Uterus (tissue), 3 donors: ENCODE measurements at regions not wholly inside any gene's neighbourhood (a gene's known extent, or its start where the extent isn't known, plus 50 kb on each side); places are given as distances from the start of the nearest gene placed in this dataset.
A peak's percentile ranks its signal among the peaks of the same experiment; 100 is the strongest.

Experiments used
- DNase-seq, 2 donors: peaks; one replicate each; pipeline ENCODE4 v3.0.0-alpha.2; 2019 to 2020
- H3K27ac ChIP-seq, 2 donors: fragments of 200-600 bp; sonication (generic); 1 replicate in 1 of 2; 2 replicates in 1 of 2; pipeline ENCODE4 v1.5.1; 2016 to 2018
- H3K27me3 ChIP-seq, 2 donors: fragments of 200-600 bp; sonication (generic); one replicate each; pipeline ENCODE4 v1.5.1; 2018 to 2019; ENCODE audit warnings: control low read depth in 1 of 2
- H3K36me3 ChIP-seq, 2 donors: fragments of 200-600 bp; sonication (generic); one replicate each; pipeline ENCODE4 v1.5.1; 2019; ENCODE audit warnings: control low read depth in 1 of 2
- H3K4me1 ChIP-seq, 2 donors: fragments of 200-600 bp; sonication (generic); one replicate each; pipeline ENCODE4 v1.5.1; 2018 to 2019; ENCODE audit warnings: control low read depth in 1 of 2
- H3K4me3 ChIP-seq, 2 donors: fragments of 200-600 bp; sonication (generic); 1 replicate in 1 of 2; 2 replicates in 1 of 2; pipeline ENCODE4 v1.5.1; 2018 to 2019; ENCODE audit warnings: mild to moderate bottlenecking in 1 of 2
- H3K9me3 ChIP-seq, 2 donors: fragments of 200-600 bp; sonication (generic); one replicate each; pipeline ENCODE4 v1.5.1; 2019; ENCODE audit warnings: control low read depth in 1 of 2
- POLR2A ChIP-seq, 2 donors: fragments of 450-650 bp; IDR thresholded peaks; one replicate each; pipeline ENCODE4 v1.6.1; 2016; ENCODE audit warnings: antibody characterized with exemption in 2 of 2, mild to moderate bottlenecking in 1 of 2, moderate library complexity in 1 of 2
- intact Hi-C: fragments of 100-400 bp; cut with DNase I; formaldehyde crosslinking; loops from one replicate; pipeline ENCODE4 v1.15.1; 2023; ENCODE audit warnings: low total_unique reads
- TF ChIP-seq, protein P1 (sequence below), 4 experiments: fragments of 200-600 bp in 2 of 4; fragments of 450-650 bp in 2 of 4; sonication (generic) in 2 of 4; IDR thresholded peaks; one replicate each; pipeline ENCODE4 v1.5.1; 2016 to 2019; ENCODE audit warnings: antibody characterized with exemption in 4 of 4, mild to moderate bottlenecking in 2 of 4, moderate library complexity in 1 of 4
- donor health status: DM: yes; HTN: yes; CAD: no.

DNA sequence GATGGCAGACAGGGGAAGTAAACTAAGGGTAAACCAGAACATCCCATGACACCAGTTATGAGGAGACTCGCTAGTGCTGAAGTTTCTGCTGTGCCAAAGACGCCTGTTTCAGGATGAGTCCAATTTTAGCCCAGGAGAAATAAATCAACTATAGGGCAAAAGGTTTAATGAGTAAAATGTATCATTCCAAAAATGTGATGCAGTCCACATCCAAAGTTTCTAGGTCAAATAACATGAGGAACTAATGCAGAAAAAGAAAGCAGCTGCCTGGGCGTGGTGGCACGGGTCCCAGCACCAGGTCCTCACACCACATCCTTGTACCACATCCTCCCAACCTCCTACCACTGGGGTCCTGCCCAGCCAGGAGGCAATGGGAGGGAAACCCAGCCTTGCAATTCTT is 126.9 kb upstream of the CTAGE1 start:
- intact Hi-C loops = no loop called here
- H3K36me3 ChIP-seq = no peaks in the 10 kb centered on the region
- H3K4me1 ChIP-seq = peaks cover 0 to 19% of the 10 kb centered on the region in 2 donors
- no peak for TF ChIP-seq POLR2A (IDR thresholded peaks at IDR 0.05)
- TF ChIP-seq, protein P1, sequence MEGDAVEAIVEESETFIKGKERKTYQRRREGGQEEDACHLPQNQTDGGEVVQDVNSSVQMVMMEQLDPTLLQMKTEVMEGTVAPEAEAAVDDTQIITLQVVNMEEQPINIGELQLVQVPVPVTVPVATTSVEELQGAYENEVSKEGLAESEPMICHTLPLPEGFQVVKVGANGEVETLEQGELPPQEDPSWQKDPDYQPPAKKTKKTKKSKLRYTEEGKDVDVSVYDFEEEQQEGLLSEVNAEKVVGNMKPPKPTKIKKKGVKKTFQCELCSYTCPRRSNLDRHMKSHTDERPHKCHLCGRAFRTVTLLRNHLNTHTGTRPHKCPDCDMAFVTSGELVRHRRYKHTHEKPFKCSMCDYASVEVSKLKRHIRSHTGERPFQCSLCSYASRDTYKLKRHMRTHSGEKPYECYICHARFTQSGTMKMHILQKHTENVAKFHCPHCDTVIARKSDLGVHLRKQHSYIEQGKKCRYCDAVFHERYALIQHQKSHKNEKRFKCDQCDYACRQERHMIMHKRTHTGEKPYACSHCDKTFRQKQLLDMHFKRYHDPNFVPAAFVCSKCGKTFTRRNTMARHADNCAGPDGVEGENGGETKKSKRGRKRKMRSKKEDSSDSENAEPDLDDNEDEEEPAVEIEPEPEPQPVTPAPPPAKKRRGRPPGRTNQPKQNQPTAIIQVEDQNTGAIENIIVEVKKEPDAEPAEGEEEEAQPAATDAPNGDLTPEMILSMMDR (IDR thresholded peaks at IDR 0.05) = no peak
- no peaks in the 10 kb centered on the region for H3K9me3 ChIP-seq
- no peak overlapping the region for H3K4me3 ChIP-seq
- peak; percentile 56 to 62 for DNase-seq
- H3K27me3 ChIP-seq = no peaks in the 10 kb centered on the region
- H3K27ac ChIP-seq = peak overlapping the region; percentile 76 to 86

DNA sequence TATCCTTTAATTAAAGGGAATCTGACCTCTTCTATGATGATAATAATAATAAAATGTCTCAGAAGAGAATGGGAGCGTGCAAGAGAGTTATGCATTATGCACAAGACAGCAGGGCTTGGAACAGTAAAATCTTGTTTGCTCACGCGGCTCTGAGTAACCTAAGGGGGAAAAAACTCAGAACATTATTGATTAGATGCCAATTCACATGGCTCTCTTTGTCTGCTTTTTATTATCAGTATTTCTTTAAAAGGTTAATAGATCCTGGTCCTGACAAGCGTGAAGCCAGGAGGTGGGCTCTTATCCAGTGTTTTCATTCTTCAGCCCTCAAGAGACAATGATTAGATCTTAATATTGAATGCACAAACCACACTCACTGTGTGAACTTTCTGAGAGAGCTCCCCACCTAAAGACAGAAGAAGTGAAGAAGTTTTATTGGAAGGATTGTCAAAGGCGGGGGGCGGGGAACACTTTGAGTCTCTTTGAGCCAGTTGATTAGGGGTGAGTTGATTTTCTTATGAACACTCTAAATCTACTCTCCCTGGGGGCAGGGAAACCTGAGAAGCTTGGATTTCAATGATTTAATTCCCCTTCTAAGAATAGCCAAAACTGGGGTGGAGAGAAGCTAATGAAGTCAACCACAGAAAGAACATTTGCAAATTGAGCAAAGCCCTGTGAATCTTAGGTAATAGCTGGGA is 127.5 kb upstream of the CTAGE1 start:
- intact Hi-C loops = no loop called here
- peak overlapping the region; percentile 76 to 86 for H3K27ac ChIP-seq
- H3K4me1 ChIP-seq = peaks cover 0 to 19% of the 10 kb centered on the region in 2 donors
- peak; percentile 57 to 59 for DNase-seq
- no peak overlapping the region for H3K4me3 ChIP-seq
- no peaks in the 10 kb centered on the region for H3K36me3 ChIP-seq
- H3K27me3 ChIP-seq = no peaks in the 10 kb centered on the region
- no peak for TF ChIP-seq POLR2A (IDR thresholded peaks at IDR 0.05)
- TF ChIP-seq, protein P1 (IDR thresholded peaks at IDR 0.05) = no peak
- H3K9me3 ChIP-seq = no peaks in the 10 kb centered on the region

DNA sequence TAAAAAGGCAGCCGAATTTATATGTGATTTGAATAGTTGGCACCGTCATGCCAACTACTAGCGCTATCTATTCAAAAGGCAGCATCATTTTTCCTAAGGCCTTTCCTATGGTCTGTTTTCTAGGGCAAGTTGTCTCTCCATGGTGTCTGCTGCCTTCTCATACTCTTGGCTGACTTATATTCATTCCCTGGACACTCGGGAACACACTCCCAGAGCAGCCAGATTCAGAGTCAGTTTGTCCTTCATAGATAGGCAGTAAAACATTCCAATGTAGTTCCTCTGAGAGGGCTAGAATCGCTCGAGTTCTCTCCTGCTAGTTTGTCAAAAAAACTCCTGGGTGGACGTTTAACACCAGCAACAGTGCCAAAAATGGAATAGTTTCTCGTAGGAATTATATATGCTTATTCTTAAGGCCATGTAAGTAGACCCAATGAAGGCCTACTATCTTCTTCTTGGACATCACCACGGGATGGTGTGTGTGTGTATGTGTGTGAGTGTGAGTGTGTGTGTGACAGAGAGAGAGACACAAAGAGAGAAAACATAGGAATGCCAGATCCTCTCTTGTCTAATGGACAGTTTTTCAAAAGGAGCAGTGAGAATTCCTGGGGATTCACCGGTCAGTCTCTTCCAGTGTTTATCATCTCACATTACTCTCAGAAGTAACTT is 129.3 kb upstream of the CTAGE1 start:
- DNase-seq = no peak
- Histone ChIP-seq H3K4me3 (no peak overlapping the region), H3K36me3 (no peaks in the 10 kb centered on the region), H3K27me3 (no peaks in the 10 kb centered on the region), H3K9me3 (no peaks in the 10 kb centered on the region), H3K4me1 (peaks cover 0 to 19% of the 10 kb centered on the region in 2 donors), H3K27ac (peak overlapping the region; percentile 86)
- TF ChIP-seq, protein P1 (IDR thresholded peaks at IDR 0.05) = no peak
- TF ChIP-seq POLR2A (IDR thresholded peaks at IDR 0.05) = no peak
- intact Hi-C loops = no loop called here

DNA sequence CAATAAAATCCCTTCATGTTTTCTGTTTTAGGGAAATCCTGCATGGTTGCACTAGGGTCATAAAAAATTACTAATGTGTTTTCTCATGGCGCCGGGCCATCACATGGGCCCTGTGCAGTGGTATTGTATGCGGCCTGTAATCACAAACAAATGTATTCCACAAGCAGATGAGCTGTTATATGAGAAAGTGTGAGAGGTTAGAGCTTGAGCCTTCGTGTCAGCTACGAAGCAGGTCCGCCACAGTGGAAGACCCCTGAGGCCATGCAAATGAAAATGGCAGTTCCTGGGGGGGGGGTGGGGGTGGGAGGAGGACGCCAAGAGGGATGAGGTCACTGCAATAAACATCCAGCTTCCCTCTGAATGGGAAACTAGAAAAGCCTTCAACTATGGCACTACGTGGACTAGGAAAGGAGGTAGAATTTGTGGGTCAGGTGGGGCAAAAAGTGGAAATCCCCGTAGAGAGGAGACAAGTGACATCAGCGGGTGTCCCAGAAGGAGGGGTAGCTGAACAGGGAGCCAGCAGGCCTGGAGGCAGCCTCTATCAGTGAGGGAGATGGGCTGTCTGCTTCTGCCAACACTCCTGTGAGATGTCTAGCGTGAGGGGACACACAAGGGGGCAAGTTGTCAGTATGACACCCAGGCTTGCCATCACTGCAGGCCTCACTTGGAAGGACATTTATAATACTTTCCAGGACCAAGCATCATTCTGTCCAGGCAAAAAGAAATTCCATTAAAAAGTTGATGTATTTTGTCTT is 130.3 kb upstream of the CTAGE1 start:
- no peaks in the 10 kb centered on the region for H3K27me3 ChIP-seq
- H3K4me1 ChIP-seq = peaks cover 0 to 19% of the 10 kb centered on the region in 2 donors
- TF ChIP-seq POLR2A (IDR thresholded peaks at IDR 0.05) = no peak
- TF ChIP-seq, protein P1 (IDR thresholded peaks at IDR 0.05) = no peak
- H3K4me3 ChIP-seq = no peak overlapping the region
- H3K9me3 ChIP-seq = no peaks in the 10 kb centered on the region
- DNase-seq = peak; percentile 47 to 65
- H3K27ac ChIP-seq = peak overlapping the region; percentile 86
- no peaks in the 10 kb centered on the region for H3K36me3 ChIP-seq
- intact Hi-C loops = no loop called here
